ENCODE measurements at regions not wholly inside any gene's neighbourhood (a gene's known extent, or its start where the extent isn't known, plus 50 kb on each side); places are given as distances from the start of the nearest gene placed in this dataset.
"Not testable (repeated sequence)": the region's sequence is repeated elsewhere in the genome, so short reads cannot be mapped to it uniquely, and the experiment has no call there.

DNA sequence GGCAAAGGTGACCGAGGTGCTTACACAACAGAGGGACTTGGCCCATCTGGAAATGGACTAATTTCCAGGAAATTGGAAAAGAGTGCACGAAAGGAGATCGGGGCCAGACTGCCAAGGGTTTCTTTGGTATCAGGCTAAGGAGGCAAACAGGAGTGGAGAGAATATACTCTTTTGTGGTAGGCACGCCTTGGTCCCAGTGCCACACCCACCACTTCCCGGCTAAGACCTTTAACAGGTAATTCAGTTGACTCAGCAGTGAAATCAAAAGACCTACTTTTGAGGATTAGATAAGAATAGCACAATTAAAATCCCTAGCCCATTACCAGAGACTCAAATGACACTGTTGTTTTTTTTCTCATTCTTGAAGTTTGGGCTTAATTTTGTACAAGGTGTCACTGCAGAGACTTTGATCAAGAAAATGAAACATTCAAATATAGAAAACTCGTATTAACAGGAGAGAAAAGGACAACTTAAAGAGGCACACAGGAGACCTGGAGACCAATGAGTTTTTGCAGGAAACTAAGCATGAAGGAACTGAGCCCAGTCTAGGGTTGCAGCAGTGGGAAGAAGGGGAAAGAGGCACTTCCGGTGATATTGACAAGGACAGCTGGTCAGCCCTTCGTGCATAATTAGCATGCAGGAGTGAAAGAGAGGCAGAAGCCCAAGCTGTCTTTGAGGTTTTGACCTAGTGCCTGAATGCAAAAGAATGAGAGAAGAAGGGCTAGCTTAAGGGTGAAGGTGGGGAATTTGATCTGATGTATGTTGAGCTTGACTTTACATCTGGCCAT, 265.5 kb upstream of the CCL2 start:
- DNase-seq, result no peak

DNA sequence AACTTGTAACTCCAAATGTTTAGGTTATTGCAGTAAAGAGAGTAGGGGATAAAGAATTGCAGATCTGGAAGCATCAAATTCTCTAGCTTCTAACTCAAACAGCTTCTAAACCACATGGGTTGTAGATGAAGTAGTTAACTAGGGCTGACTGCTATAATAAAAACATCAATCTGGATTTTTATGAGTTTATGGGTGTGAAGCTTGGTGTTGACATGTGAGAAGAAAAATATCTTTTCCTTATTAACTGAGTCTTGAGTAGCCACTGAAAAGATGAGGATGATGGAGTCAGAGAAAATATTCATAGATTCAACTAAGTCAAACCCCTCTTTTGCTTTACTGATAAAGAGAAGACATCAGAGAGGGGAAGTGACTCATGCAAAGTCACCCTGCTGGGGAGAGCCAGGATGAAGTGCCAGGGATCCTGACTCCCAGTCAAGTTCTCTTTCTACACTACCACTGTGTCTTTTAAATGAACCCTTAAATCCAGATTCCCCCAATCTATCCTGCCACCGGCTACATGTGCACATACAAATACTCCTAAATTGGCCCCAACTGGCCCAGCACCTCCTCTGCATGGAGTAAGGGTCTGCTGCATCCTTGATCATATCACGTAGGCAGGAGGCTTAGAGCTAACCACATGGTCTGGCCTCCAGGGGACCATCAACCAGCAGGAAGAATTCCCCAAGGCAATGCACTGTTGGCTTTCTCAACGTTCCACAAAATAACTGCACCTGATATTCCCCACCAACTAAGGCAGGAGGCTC, 264.0 kb upstream of the CCL2 start:
- no peak for DNase-seq

DNA sequence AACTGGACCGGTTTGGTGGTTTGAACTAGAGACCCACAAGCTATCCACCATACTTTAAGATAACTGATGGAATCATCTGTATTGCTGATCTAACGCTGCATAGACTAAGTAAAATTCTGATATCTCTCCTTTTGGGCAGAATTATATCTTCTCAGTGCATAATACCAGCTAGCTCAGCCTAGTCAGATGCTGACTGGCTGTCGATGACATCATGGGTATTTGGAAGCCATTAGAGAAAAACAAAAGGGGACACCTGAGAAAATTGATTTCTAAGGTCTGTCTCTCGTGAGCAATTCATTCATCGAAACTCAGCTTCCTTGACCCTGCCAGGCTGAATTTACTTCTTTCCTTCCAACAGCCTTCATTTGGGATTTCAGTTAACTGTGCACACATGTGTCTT, 263.0 kb upstream of the CCL2 start:
- no peak for DNase-seq

DNA sequence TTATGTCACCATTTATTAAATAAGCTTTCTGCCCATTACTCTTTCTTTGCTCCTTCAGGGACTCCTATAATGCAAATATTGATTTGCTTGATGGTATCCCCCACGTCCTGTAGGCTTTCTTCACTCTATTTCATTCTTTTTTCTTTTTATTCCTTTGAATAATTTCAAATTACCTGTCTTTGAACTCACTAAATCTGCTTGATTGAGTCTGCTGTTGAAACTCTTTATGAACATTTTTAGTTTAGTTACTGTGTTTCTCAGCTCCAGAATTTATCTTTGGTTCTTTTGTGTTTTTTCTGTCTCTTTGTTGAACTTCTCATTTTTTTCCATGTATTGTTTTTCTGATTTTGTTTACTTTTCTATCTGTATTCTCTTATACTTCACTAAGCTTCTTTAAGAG, 254.4 kb upstream of the CCL2 start:
- no peak for DNase-seq

DNA sequence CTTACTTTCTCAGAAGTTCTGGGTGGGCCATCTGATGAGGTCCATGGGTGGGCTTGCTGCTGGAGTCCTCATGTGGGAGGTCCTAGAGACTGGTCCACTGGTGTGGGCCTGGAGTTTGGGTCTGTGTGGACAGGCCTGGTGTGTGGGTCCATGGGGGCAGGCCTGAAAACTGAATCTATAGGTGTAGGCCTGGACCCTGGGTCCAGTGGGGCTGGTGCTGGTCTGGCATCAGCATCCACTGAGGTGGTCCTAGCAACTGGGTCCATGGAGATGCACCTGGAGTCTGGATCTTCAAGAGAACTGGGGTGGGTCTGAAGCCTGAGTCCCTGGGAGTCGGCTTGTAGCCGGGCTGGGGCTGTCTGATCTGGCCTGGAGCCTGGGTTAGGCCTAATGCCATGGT, 253.8 kb upstream of the CCL2 start:
- DNase-seq, result no peak

DNA sequence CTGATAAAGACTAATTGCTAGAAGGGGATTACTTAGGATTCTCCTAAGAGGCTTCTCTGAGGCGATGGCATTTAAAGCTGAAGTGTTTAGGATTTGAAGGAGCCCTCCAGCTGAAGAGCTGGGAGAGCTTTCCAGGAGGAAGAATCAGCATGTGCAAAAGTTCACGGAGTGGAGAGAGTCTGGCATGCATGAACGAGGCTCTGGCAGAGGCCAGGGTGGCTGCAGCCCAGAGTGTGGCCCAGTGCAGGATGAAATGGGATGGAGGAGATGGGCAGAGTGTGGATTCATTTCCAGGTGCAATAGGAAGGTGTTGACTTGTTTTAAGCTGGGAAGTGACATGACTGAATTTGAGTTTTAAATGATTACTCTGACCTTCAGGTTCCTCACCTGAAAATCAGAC, 249.0 kb upstream of the CCL2 start:
- DNase-seq, result no peak

DNA sequence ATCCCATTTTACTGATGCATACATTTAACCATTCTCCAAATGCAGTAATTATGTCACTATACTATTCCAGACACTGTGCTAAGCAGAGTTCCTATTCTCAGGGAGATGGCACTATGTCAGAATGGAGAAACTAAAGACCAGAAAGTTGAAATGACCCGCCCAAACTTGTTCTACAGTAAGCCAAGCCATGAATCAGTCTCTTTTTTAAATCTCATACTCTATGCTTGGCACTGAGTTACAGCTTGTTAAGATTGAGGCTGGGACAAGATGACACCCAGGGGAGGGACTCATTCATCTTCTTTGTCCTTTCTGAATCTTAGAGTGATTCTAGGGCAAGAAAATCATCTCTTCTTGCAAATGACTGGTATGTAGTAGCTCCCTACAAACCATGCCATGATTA, 247.0 kb upstream of the CCL2 start:
- DNase-seq, result no peak

DNA sequence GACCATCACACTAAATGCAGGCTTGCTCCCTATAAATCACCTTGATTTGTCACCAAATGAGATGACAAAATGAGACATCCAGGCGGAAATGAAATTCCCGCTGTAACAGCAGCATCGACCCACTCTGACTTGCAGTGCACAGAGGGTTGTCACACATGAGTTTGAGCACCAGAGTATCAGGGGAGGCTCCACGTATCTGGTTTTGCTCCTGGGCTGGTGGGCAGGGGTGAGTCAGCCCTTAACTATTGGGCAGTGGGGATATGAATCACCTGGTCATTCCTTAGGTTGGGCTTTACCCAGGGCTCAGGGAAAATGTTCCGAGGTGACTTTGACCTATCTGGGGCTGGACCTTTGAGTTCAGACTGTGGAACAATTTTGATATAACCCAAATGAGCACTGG, 245.2 kb upstream of the CCL2 start:
- DNase-seq, result no peak

DNA sequence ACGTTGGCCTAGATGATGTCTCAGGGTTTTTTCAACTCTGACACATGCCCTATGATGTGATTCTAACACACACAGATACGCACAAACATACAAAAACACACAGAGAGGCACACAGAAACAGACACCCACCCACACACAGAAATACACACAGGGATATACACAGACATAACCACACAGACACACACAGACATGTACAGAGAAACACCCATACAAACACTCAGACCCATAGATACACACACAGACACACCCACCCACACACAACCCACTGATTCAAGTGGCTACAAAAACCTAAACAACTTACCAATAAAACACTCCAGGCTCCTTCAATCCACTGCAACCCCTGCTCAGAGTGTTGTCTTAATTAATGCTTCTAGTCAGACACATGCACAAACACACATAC, 244.6 kb upstream of the CCL2 start:
- no peak for DNase-seq

DNA sequence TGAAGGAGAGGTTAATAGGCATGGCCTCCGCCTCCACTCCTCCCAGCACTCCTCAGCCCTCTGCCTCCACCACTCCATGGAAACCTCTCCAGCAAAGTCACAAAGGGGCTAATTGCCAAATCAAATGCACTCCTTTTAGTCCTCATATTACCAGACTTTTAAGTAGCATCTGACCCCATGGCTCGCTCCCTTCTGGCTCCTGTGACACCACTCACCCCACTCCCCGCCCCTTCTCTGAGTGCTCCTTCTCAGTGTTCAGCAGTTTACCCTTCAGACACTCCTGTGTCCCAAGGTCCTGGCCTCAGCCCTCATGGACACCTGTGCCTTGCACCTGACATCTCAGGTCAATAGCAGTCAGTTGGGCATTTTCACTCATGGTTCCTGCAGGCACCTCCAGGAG, 243.5 kb upstream of the CCL2 start:
- DNase-seq, result no peak

DNA sequence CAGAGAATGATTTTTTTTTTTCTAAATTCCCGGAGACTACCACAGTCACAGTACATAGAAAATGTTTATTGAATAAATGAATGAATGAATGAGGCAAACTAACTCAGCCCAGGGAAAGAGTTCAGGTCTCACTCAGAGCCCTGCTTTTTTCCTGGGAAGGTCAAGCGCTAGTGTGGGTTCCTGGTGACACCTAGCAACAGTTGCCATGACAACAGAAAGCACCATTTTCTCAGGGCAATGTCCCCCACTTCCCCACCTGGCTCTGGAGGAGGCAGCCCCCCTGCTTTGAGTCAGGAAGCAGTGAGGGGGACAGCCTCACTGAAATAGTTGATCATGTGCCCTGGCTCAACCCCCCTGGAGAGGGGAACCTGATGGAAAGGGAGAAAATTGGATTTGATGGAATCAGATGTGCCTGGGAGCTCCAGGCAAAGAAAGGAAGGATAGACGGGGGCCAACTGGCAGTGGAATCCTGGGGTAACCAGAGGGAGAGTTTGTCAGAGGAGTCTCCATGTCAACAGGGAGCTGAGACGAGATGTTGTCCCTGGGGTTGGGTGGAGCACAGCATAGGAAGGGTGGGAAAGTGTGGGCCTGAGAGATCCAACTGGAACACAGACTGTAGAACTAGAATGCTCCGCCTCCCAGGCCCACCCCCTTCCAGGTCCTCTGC, 242.2 kb upstream of the CCL2 start:
- no peak for DNase-seq

DNA sequence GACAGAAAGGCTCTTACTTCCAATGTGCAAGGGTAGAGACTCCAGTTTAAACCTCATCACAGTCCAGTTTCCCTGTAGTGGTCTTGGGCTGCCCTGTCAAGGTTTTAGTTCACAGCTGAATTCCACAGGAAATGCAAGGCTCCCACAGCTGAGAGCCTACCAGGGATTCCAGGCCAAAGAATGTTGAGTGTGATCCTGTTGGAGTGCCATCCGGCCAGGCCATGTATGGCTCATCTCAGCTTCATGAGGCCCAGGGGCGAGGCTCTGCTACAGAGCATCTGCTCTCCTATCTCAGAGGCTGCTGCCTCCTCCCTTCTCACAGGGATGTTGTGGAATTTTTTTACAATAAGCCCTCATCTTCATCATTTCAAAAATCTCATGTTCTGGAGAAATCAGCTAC, 239.8 kb upstream of the CCL2 start:
- DNase-seq, result no peak

DNA sequence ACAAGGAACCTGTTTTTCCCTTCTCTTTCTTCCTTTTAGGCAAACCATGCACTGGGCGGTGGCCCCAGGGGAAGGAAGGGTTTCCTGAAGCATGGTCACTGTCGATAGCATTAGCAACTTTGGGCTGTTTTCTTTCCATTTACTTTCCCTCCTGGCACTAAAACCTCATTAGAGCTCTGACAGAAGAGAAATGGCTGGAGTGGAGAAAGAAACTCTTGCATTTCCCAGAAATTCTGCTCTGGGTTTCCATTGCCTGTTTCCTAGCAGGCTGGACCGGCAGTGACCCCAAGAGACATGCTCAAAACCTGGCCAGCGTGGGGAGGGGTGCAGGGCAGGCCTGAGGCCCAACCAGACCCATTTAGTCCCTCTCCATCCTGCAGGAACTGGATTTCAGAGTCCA, 230.7 kb upstream of the CCL2 start:
- DNase-seq, result no peak

DNA sequence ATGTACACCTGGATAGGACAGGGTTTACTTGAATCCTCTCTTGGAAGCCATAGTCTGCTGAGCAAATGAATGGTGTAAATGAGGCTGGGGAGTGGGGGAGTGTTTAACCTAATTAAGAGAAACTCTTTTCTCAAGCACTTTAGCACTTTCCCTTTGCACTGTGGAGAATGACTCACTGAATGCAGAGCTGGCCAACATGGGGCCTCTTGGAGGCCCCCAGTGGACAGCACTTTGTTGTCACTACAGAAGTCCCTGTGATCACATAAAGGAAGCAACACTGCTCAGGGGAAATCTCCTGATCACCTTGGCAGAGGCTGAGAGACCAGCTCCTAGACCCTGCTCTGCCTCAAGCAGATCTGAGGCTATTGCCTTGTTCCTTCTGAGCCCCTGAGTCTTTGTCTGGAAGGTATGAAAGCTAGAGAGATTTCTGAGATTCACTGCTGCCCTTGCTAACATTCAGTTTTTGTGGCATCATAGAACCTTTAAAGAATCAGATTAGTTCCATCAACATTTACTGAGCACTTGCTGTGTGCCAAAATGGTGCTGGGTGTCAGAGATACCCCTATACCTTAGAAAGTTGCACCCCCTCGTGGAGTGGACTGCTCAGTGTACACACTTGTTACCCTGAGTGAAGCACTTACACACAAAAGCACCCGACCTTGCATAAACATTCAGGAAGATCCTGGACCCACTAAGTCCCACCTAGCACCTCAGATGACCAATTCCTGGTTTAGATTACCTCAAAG, 230.1 kb upstream of the CCL2 start:
- DNase-seq, result no peak

DNA sequence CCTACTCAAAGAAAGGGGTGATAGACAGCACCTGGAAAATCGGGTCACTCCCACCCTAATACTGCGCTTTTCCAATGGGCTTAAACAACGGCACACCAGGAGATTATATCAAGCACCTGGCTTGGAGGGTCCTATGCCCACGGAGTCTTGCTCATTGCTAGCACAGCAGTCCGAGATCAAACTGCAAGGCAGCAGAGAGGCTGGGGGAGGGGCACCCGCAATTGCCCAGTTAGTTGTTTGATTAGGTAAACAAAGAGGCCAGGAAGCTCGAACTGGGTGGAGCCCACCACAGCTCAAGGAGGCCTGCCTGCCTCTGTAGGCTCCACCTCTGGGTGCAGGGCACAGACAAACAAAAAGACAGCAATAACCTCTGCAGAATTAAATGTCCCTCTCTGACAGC, 224.5 kb upstream of the CCL2 start:
- not testable (repeated sequence) for DNase-seq

DNA sequence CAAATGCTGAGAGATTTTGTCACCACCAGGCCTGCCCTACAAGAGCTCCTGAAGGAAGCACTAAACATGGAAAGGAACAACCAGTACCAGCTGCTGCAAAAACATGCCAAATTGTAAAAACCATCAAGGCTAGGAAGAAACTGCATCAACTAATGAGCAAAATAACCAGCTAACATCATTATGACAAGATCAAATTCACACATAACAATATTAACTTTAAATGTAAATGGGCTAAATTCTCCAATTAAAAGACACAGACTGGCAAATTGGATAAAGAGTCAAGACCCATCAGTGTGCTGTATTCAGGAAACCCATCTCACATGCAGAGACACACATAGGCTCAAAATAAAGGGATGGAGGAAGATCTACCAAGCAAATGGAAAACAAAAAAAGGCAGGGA, 222.8 kb upstream of the CCL2 start:
- not testable (repeated sequence) for DNase-seq

DNA sequence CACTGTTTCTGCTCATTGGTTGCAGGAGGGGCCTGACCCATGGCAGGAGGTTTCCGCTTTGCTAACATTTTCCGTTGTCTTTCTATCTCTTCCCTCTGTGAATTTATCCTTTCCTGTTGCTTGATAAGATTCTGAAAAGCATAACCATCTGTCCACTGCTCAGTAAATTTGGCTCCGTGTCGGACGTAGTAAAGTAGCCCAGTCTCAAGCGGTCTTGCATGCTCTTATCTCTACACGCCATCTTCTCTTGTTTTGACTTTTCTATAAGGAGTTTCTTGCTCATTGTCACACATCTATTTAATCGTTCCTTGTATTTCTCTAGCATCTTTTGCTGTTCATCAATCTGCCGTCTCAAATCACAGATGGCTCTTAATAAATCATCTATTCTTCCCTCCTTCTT, 216.3 kb upstream of the CCL2 start:
- not testable (repeated sequence) for DNase-seq

DNA sequence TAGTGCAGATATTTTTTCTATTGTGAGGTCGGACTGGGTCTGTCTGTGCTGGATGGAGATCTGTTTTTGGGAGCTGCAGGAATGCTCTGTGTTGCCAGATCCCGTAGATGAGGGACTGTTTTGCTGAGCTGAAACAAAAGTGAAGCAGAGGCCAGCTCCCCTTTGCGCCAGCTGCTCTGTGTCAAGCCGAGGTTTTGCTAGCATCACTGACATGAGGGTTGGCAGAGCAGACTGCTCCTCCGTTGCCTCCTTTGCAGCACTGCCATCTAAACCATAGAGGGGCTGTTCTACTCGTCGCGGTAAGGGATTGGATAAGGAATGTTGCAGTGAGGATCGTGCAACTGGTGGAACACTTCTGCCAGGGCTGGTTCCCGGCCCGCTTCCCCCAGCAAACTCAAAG, 215.9 kb upstream of the CCL2 start:
- DNase-seq, result not testable (repeated sequence)

DNA sequence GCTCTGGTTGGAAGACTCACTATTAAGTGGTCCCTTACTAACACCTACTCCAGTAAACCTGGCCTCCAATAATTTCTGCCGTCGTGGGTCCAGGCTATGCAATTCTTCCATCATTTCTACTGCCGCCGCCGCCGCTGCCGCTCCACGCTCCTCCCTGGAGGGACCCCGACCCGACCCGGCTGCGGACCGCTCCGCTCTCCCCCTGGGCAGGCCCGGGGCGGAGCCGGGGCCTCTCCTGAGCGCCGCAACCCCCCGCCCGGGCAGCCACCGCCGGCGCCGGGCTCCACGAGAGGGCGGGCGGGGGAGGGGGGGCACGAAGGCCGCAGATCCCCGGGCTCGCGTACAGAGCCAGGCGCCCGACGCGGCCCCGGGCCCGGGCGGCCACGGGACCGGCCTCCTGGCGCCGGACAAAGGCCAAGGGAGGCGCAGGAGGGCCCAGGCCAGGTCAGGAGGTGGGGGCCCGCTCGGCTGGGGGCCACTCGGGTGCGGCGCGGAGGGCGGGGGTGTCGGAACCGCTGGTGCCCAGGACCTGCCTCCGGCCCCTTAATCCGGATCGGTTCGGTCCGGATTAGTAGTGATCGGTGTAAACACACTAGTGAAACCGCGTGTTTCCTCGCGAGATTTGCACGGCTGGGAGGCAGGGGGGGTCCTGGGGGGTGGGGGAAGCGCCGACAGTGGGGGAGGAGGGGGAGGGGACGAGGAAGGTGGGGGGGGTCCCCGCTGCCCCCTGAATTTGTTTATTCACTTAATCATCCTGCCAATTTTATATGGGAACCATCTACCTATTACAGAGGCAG, 215.1 kb upstream of the CCL2 start:
- DNase-seq, result not testable (repeated sequence)

DNA sequence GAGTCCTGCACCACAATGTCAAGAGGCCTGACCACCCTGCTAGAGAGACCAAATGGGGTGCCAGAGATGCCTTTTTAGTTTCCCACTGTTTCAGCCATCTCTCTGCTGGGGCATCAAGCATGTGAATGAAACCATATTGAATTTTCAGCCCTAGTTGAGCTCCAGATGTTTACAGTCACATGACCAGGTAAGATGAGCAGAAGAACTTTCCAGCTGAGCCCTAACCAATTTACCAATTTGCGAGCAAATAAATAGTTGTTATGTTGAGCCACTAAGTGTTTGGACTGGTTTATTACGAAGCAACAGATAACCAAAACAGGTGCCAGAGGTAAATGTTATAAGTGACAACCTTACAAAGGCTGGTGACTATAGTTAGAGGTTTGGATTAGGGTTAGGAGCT, 209.1 kb upstream of the CCL2 start:
- DNase-seq, result no peak

DNA sequence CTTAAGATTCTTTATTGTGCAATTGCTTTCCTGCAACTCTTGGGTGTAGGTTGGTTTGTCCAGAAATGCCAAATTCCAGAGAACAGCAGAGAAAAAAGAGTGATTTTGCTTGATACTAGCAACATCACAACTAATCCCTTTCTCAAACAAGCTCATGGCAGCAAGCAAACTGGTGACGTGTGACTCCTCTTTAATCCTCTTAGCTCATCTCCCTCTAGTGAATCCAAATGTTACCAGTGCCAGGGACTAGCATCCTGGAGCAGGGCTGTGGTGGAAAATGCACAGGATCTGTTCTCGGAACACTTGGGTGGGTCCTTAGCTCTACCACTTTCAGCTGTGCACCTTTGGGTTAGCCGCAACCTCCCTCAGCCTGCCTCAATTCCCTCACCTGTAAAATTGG, 204.0 kb upstream of the CCL2 start:
- no peak for DNase-seq

DNA sequence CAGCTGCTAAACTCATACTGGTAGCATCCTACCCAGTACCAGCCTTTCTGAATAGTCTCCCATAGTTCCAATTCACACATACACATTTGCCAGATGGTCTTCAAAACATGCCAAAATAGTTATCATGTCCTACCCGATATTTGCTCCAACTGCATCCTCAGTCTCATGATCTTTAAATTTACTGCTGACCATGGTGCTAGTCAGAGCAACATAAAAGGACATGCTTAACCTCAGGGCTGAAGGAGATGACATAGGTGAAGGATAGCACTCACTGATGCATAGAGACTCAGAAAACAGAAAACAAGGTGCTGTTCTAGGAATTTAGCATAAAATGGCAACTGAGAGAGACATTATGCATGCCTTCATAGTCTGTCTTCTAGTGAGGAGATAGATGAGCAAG, 200.6 kb upstream of the CCL2 start:
- no peak for DNase-seq

DNA sequence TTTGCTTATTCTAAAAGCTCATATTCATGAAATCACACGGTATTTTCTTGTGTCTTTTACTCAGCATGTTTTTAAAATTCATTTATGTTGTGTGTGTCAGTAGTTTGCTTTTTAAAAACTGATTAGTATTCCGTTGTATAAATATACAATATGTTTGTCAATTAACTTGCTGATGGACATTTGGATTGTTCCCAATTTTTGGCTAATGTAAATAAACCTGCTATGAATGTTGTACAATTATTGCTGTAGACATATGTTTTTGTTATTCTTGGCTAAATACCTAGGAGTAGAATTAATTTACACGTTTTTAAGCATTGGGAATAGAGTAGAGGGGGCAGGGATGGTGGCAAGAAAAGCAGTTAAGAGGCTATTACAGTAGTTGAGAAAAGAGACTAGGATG, 199.5 kb upstream of the CCL2 start:
- no peak for DNase-seq

All from kidney glomerular epithelial cell (primary cell).